ENCODE measurements at regions not wholly inside any gene's neighbourhood (a gene's known extent, or its start where the extent isn't known, plus 50 kb on each side); places are given as distances from the start of the nearest gene placed in this dataset.

GRCh38 chr18:77466890-77467289, 217.2 kb downstream of the GALR1 start:
- H2AFZ ChIP-seq (ENCODE audit: low read length) = no peak overlapping the region
- no peaks in the 10 kb centered on the region for H3K79me2 ChIP-seq (ENCODE audit: insufficient read depth, low read depth, low read length)
- no peaks in the 10 kb centered on the region for H3K36me3 ChIP-seq (ENCODE audit: insufficient read depth, low read length)
- no peaks in the 10 kb centered on the region for H3K9me2 ChIP-seq (ENCODE audit: insufficient read depth, low read length)
- CTCF ChIA-PET (ENCODE audit: unreplicated experiment) = no interaction called here
- H4K20me1 ChIP-seq (ENCODE audit: insufficient read depth, low read length) = no peaks in the 10 kb centered on the region
- POLR2A ChIA-PET = no interaction called here
- DNase-seq (ENCODE audit: low spot score) = no peak
- H3K4me2 ChIP-seq (ENCODE audit: low read length) = no peak overlapping the region
- H3K4me3 ChIP-seq (ENCODE audit: low read depth, low read length, poor library complexity, severe bottlenecking) = no peak overlapping the region
- no peak overlapping the region for H3K27ac ChIP-seq (ENCODE audit: low read depth, low read length, poor library complexity, severe bottlenecking)
- TF ChIP-seq CTCF (conservative IDR thresholded peaks at IDR 0.05; ENCODE audit: low read length) = no peak
- TF ChIP-seq EZH2phosphoT487 (IDR thresholded peaks at IDR 0.05; ENCODE audit: borderline replicate concordance, low read depth, low read length) = no peak
- intact Hi-C loops (cut with micrococcal nuclease; ENCODE audit: unreplicated experiment) = no loop called here
- BruUV-seq (replicated peaks) = no TSS peak
- H3K4me1 ChIP-seq (ENCODE audit: insufficient read depth, low read length, poor library complexity, severe bottlenecking) = no peaks in the 10 kb centered on the region
- H3K9me3 ChIP-seq (ENCODE audit: low read length) = no peaks in the 10 kb centered on the region

GRCh38 chr18:77469131-77469530, 219.5 kb downstream of the GALR1 start:
- intact Hi-C loops (cut with micrococcal nuclease; ENCODE audit: unreplicated experiment) = no loop called here

More at GRCh38 chr18:77469131-77469530, 219.5 kb downstream of the GALR1 start:
- no TSS peak for BruUV-seq (replicated peaks)
- no peak overlapping the region for H3K4me3 ChIP-seq (ENCODE audit: low read depth, low read length, poor library complexity, severe bottlenecking)
- no peak overlapping the region for H3K27ac ChIP-seq (ENCODE audit: low read depth, low read length, poor library complexity, severe bottlenecking)
- no peak overlapping the region for H2AFZ ChIP-seq (ENCODE audit: low read length)
- DNase-seq (ENCODE audit: low spot score) = no peak
- TF ChIP-seq EZH2phosphoT487 (IDR thresholded peaks at IDR 0.05; ENCODE audit: borderline replicate concordance, low read depth, low read length) = no peak
- no peak for TF ChIP-seq CTCF (conservative IDR thresholded peaks at IDR 0.05; ENCODE audit: low read length)
- POLR2A ChIA-PET = no interaction called here
- CTCF ChIA-PET (ENCODE audit: unreplicated experiment) = no interaction called here
- no peaks in the 10 kb centered on the region for H3K9me3 ChIP-seq (ENCODE audit: low read length)
- no peaks in the 10 kb centered on the region for H3K4me1 ChIP-seq (ENCODE audit: insufficient read depth, low read length, poor library complexity, severe bottlenecking)
- H4K20me1 ChIP-seq (ENCODE audit: insufficient read depth, low read length) = no peaks in the 10 kb centered on the region
- H3K4me2 ChIP-seq (ENCODE audit: low read length) = no peak overlapping the region
- H3K36me3 ChIP-seq (ENCODE audit: insufficient read depth, low read length) = no peaks in the 10 kb centered on the region
- H3K9me2 ChIP-seq (ENCODE audit: insufficient read depth, low read length) = no peaks in the 10 kb centered on the region
- no peaks in the 10 kb centered on the region for H3K79me2 ChIP-seq (ENCODE audit: insufficient read depth, low read depth, low read length)
